ENCODE measurements at regions not wholly inside any gene's neighbourhood (a gene's known extent, or its start where the extent isn't known, plus 50 kb on each side); places are given as distances from the start of the nearest gene placed in this dataset.

DNA sequence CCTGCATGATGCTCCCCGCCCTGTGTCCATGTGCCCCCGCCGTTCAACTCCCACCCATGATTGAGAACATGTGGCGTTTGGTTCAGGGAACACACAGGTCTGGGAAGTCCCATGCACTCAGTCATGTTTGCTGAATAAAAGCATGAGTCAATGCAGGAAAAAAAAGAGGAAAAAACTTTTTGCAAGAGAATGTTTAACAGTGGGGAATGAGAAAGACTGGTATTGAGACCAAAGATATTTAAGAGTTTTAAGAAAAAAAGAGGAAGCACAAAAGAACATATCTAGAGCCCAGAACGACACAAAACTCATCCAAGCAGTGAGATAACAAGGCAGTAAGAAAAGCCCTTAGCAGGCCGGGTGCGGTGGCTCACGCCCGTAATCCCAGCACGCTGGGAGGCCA lies 279.2 kb upstream of the THSD7B start:
- no peak overlapping the region for H3K14ac ChIP-seq (ENCODE audit: low read length in 2 of 2)
- H3K23ac ChIP-seq (ENCODE audit: low read length in 2 of 2), result no peak overlapping the region
- H2AFZ ChIP-seq (ENCODE audit: low read depth, low read length), result no peak overlapping the region
- no peak overlapping the region for H2BK5ac ChIP-seq (ENCODE audit: low read depth, low read length, poor library complexity, severe bottlenecking)
- no peak for DNase-seq
- no peak overlapping the region for H2BK15ac ChIP-seq (ENCODE audit: low read depth, poor library complexity, severe bottlenecking)
- no peak overlapping the region for H2BK120ac ChIP-seq (ENCODE audit: low read depth, low read length)
- no peak overlapping the region for H3K4me2 ChIP-seq (ENCODE audit: low read length, poor library complexity, severe bottlenecking)
- WGBS, result 80% methylated on average over 10 of the region's 10 CpGs
- H3K4me1 ChIP-seq (ENCODE audit: control insufficient read depth, insufficient read depth, low read depth, low read length), result no peaks in the 10 kb centered on the region
- no peak overlapping the region for H2AK5ac ChIP-seq (ENCODE audit: low read length, severe bottlenecking)
- no peak overlapping the region for H4K8ac ChIP-seq (ENCODE audit: low read length)
- no peak overlapping the region for H2BK12ac ChIP-seq (ENCODE audit: low read length in 2 of 2)
- H4K91ac ChIP-seq (ENCODE audit: low read length), result no peak overlapping the region
- no peaks in the 10 kb centered on the region for H3K36me3 ChIP-seq (ENCODE audit: control insufficient read depth in 1 of 2, insufficient read depth in 2 of 2, low read depth in 1 of 2, low read length in 2 of 2)
- H3K79me1 ChIP-seq (replicated peaks; ENCODE audit: low read length, poor library complexity, severe bottlenecking), result no peaks in the 10 kb centered on the region
- H3K27ac ChIP-seq (ENCODE audit: low read length, poor library complexity, severe bottlenecking), result no peak overlapping the region
- peaks cover 6% of the 10 kb centered on the region for H3K9me3 ChIP-seq (ENCODE audit: control insufficient read depth, low read length)
- no peak overlapping the region for H3K18ac ChIP-seq (ENCODE audit: low read depth in 1 of 2, low read length in 2 of 2)
- H3K9ac ChIP-seq (ENCODE audit: low read length), result no peak overlapping the region
- H3K4me3 ChIP-seq (ENCODE audit: insufficient read depth in 1 of 2, low read depth in 1 of 2, low read length in 2 of 2), result no peak overlapping the region
- H3K4ac ChIP-seq (ENCODE audit: low read depth in 1 of 2, low read length in 2 of 2), result no peak overlapping the region
- no peaks in the 10 kb centered on the region for H3K27me3 ChIP-seq (ENCODE audit: control insufficient read depth in 1 of 2, insufficient read depth in 1 of 2, low read length in 2 of 2)

DNA sequence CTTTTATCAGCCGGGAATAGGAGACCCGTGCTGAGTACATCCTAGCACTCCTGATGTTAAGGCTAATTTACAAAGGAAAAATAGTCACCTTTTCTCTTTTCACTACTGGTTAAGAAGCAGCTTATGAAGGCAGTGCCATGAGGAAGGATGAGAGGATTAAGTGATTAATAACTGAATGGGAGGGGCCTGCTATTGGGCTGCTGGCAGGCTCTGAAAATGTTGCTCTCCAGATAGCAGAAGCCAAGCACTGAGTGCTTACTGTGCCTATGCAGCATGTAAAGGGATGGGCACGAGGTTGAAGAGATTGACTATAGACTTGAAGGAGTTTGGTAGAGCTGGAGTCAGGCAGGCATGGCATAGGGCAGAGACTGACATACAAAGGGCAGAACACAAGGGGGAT lies 282.4 kb upstream of the THSD7B start:
- Histone ChIP-seq H3K4me2 (ENCODE audit: low read length, poor library complexity, severe bottlenecking) (no peak overlapping the region), H3K79me1 (replicated peaks; ENCODE audit: low read length, poor library complexity, severe bottlenecking) (no peaks in the 10 kb centered on the region), H3K9me3 (ENCODE audit: control insufficient read depth, low read length) (peaks cover 4% of the 10 kb centered on the region), H3K4me3 (ENCODE audit: insufficient read depth in 1 of 2, low read depth in 1 of 2, low read length in 2 of 2) (no peak overlapping the region), H3K18ac (ENCODE audit: low read depth in 1 of 2, low read length in 2 of 2) (no peak overlapping the region), H4K8ac (ENCODE audit: low read length) (no peak overlapping the region), H3K27me3 (ENCODE audit: control insufficient read depth in 1 of 2, insufficient read depth in 1 of 2, low read length in 2 of 2) (no peaks in the 10 kb centered on the region), H2BK15ac (ENCODE audit: low read depth, poor library complexity, severe bottlenecking) (no peak overlapping the region), H3K36me3 (ENCODE audit: control insufficient read depth in 1 of 2, insufficient read depth in 2 of 2, low read depth in 1 of 2, low read length in 2 of 2) (no peaks in the 10 kb centered on the region), H3K4ac (ENCODE audit: low read depth in 1 of 2, low read length in 2 of 2) (no peak overlapping the region), H2AFZ (ENCODE audit: low read depth, low read length) (no peak overlapping the region), H2BK120ac (ENCODE audit: low read depth, low read length) (no peak overlapping the region), H3K23ac (ENCODE audit: low read length in 2 of 2) (no peak overlapping the region), H4K91ac (ENCODE audit: low read length) (no peak overlapping the region), H3K27ac (ENCODE audit: low read length, poor library complexity, severe bottlenecking) (no peak overlapping the region), H2BK5ac (ENCODE audit: low read depth, low read length, poor library complexity, severe bottlenecking) (no peak overlapping the region), H3K4me1 (ENCODE audit: control insufficient read depth, insufficient read depth, low read depth, low read length) (no peaks in the 10 kb centered on the region), H2AK5ac (ENCODE audit: low read length, severe bottlenecking) (no peak overlapping the region), H3K14ac (ENCODE audit: low read length in 2 of 2) (no peak overlapping the region), H2BK12ac (ENCODE audit: low read length in 2 of 2) (no peak overlapping the region), H3K9ac (ENCODE audit: low read length) (no peak overlapping the region)
- WGBS, result 23% methylated on average over 1 of the region's 3 CpGs
- no peak for DNase-seq

DNA sequence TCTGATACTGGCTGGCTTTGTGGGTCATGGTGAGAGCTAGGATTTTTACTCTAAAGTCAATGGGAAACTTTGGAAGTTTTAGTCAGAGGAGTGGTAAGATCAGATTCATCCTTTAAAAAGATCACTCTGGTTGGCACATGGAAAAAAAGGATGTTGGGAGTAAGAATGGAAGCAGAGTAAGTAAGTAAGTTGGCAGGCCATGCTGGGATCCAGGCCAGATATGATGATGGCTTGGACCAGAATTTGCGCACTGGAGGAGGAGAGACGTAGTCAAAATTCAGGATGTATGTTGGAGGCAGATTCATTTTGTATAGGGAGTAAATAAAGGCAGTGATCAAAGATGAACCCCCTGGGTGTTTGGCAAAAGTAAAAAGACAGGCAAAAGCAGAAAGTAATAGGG lies 283.3 kb upstream of the THSD7B start:
- no peak overlapping the region for H4K91ac ChIP-seq (ENCODE audit: low read length)
- H3K23ac ChIP-seq (ENCODE audit: low read length in 2 of 2), result no peak overlapping the region
- H3K4me2 ChIP-seq (ENCODE audit: low read length, poor library complexity, severe bottlenecking), result no peak overlapping the region
- no peak for DNase-seq
- no peak overlapping the region for H2BK5ac ChIP-seq (ENCODE audit: low read depth, low read length, poor library complexity, severe bottlenecking)
- H3K9me3 ChIP-seq (ENCODE audit: control insufficient read depth, low read length), result no peaks in the 10 kb centered on the region
- H2AK5ac ChIP-seq (ENCODE audit: low read length, severe bottlenecking), result no peak overlapping the region
- H3K9ac ChIP-seq (ENCODE audit: low read length), result no peak overlapping the region
- 83% methylated on average over 2 of the region's 2 CpGs for WGBS
- no peak overlapping the region for H2BK15ac ChIP-seq (ENCODE audit: low read depth, poor library complexity, severe bottlenecking)
- no peaks in the 10 kb centered on the region for H3K36me3 ChIP-seq (ENCODE audit: control insufficient read depth in 1 of 2, insufficient read depth in 2 of 2, low read depth in 1 of 2, low read length in 2 of 2)
- H3K14ac ChIP-seq (ENCODE audit: low read length in 2 of 2), result no peak overlapping the region
- no peaks in the 10 kb centered on the region for H3K4me1 ChIP-seq (ENCODE audit: control insufficient read depth, insufficient read depth, low read depth, low read length)
- H3K18ac ChIP-seq (ENCODE audit: low read depth in 1 of 2, low read length in 2 of 2), result no peak overlapping the region
- H4K8ac ChIP-seq (ENCODE audit: low read length), result no peak overlapping the region
- H2BK12ac ChIP-seq (ENCODE audit: low read length in 2 of 2), result no peak overlapping the region
- no peak overlapping the region for H2AFZ ChIP-seq (ENCODE audit: low read depth, low read length)
- H3K27me3 ChIP-seq (ENCODE audit: control insufficient read depth in 1 of 2, insufficient read depth in 1 of 2, low read length in 2 of 2), result no peaks in the 10 kb centered on the region
- H3K4me3 ChIP-seq (ENCODE audit: insufficient read depth in 1 of 2, low read depth in 1 of 2, low read length in 2 of 2), result no peak overlapping the region
- no peak overlapping the region for H3K27ac ChIP-seq (ENCODE audit: low read length, poor library complexity, severe bottlenecking)
- H2BK120ac ChIP-seq (ENCODE audit: low read depth, low read length), result no peak overlapping the region
- no peaks in the 10 kb centered on the region for H3K79me1 ChIP-seq (replicated peaks; ENCODE audit: low read length, poor library complexity, severe bottlenecking)
- no peak overlapping the region for H3K4ac ChIP-seq (ENCODE audit: low read depth in 1 of 2, low read length in 2 of 2)

GRCh38 chr2:136479696-136480095 lies 285.6 kb upstream of the THSD7B start:
- no peak overlapping the region for H4K8ac ChIP-seq (ENCODE audit: low read length)
- no peaks in the 10 kb centered on the region for H3K79me1 ChIP-seq (replicated peaks; ENCODE audit: low read length, poor library complexity, severe bottlenecking)
- no peak overlapping the region for H3K4me3 ChIP-seq (ENCODE audit: insufficient read depth in 1 of 2, low read depth in 1 of 2, low read length in 2 of 2)
- H2AK5ac ChIP-seq (ENCODE audit: low read length, severe bottlenecking), result no peak overlapping the region
- H3K23ac ChIP-seq (ENCODE audit: low read length in 2 of 2), result no peak overlapping the region
- no peak overlapping the region for H3K14ac ChIP-seq (ENCODE audit: low read length in 2 of 2)
- H2BK5ac ChIP-seq (ENCODE audit: low read depth, low read length, poor library complexity, severe bottlenecking), result no peak overlapping the region
- no peak overlapping the region for H2BK15ac ChIP-seq (ENCODE audit: low read depth, poor library complexity, severe bottlenecking)
- no peak overlapping the region for H2BK12ac ChIP-seq (ENCODE audit: low read length in 2 of 2)
- H3K18ac ChIP-seq (ENCODE audit: low read depth in 1 of 2, low read length in 2 of 2), result no peak overlapping the region
- no peaks in the 10 kb centered on the region for H3K4me1 ChIP-seq (ENCODE audit: control insufficient read depth, insufficient read depth, low read depth, low read length)
- no peak overlapping the region for H2BK120ac ChIP-seq (ENCODE audit: low read depth, low read length)
- H3K36me3 ChIP-seq (ENCODE audit: control insufficient read depth in 1 of 2, insufficient read depth in 2 of 2, low read depth in 1 of 2, low read length in 2 of 2), result no peaks in the 10 kb centered on the region
- H3K4ac ChIP-seq (ENCODE audit: low read depth in 1 of 2, low read length in 2 of 2), result no peak overlapping the region
- peak overlapping the region; percentile 15 for H2AFZ ChIP-seq (ENCODE audit: low read depth, low read length)
- H3K27me3 ChIP-seq (ENCODE audit: control insufficient read depth in 1 of 2, insufficient read depth in 1 of 2, low read length in 2 of 2), result no peaks in the 10 kb centered on the region
- H3K9me3 ChIP-seq (ENCODE audit: control insufficient read depth, low read length), result no peaks in the 10 kb centered on the region
- WGBS, result 46% methylated on average over 2 of the region's 2 CpGs
- peak overlapping the region; percentile 7 for H4K91ac ChIP-seq (ENCODE audit: low read length)
- H3K9ac ChIP-seq (ENCODE audit: low read length), result no peak overlapping the region
- no peak overlapping the region for H3K27ac ChIP-seq (ENCODE audit: low read length, poor library complexity, severe bottlenecking)
- no peak overlapping the region for H3K4me2 ChIP-seq (ENCODE audit: low read length, poor library complexity, severe bottlenecking)
- no peak for DNase-seq
